Astrocyte (in vitro differentiated cells and primary cell): ENCODE measurements at regions not wholly inside any gene's neighbourhood (a gene's known extent, or its start where the extent isn't known, plus 50 kb on each side); places are given as distances from the start of the nearest gene placed in this dataset.
A peak's percentile ranks its signal among the peaks of the same experiment; 100 is the strongest.

Experiments used
- DNase-seq: peaks from one replicate; pipeline ENCODE4 v3.0.0-alpha.2; 2010; ENCODE audit warnings: low read depth
- FAIRE-seq: peaks from 2 replicates; lab custom pipeline; 2011; peaks lifted over from hg19 to GRCh38; lab: Jason Lieb, UNC
- H2AFZ ChIP-seq: 2 replicates; pipeline ENCODE4 v1.6.0; 2012; ENCODE audit warnings: low read depth, low read length, inconsistent platforms
- H3K27ac ChIP-seq: 2 replicates; pipeline ENCODE4 v1.5.1; 2011; ENCODE audit warnings: low read depth, low read length, inconsistent platforms
- H3K27me3 ChIP-seq: 2 replicates; pipeline ENCODE4 v1.6.0; 2011; ENCODE audit warnings: low read length, inconsistent platforms; ENCODE audit not compliant: insufficient read depth
- H3K36me3 ChIP-seq: 2 replicates; pipeline ENCODE4 v1.5.1; 2011; ENCODE audit warnings: low read length, inconsistent platforms; ENCODE audit not compliant: insufficient read depth
- H3K4me1 ChIP-seq: 2 replicates; pipeline ENCODE4 v1.5.1; 2011; ENCODE audit warnings: low read length, inconsistent platforms; ENCODE audit not compliant: insufficient read depth
- H3K4me2 ChIP-seq: 2 replicates; pipeline ENCODE4 v1.6.0; 2012; ENCODE audit warnings: low read length, inconsistent platforms
- H3K4me3 ChIP-seq: 2 replicates; pipeline ENCODE4 v1.5.1; 2011; ENCODE audit warnings: low read depth, mild to moderate bottlenecking, low read length, inconsistent platforms; ENCODE audit not compliant: insufficient read depth
- H3K79me2 ChIP-seq: 2 replicates; pipeline ENCODE4 v1.6.0; 2012; ENCODE audit warnings: mild to moderate bottlenecking, low read length, inconsistent platforms; ENCODE audit not compliant: insufficient read depth
- H3K9ac ChIP-seq: 2 replicates; pipeline ENCODE4 v1.6.0; 2012; ENCODE audit warnings: mild to moderate bottlenecking, low read length, inconsistent platforms
- H3K9me3 ChIP-seq: 2 replicates; pipeline ENCODE4 v1.5.1; 2012; ENCODE audit warnings: low read depth, mild to moderate bottlenecking, low read length, inconsistent platforms; ENCODE audit not compliant: insufficient read depth
- H4K20me1 ChIP-seq: 2 replicates; pipeline ENCODE4 v1.6.0; 2012; ENCODE audit warnings: low read length, inconsistent platforms; ENCODE audit not compliant: insufficient read depth
- H3K27ac Mint-ChIP-seq: one replicate; pipeline ENCODE4 v1.8.0; 2021; ENCODE audit warnings: mild to moderate bottlenecking, mixed read lengths; ENCODE audit not compliant: unreplicated experiment
- H3K27me3 Mint-ChIP-seq: one replicate; pipeline ENCODE4 v1.8.0; 2021; ENCODE audit warnings: low read depth, mixed read lengths; ENCODE audit not compliant: unreplicated experiment
- H3K36me3 Mint-ChIP-seq: one replicate; pipeline ENCODE4 v1.8.0; 2021; ENCODE audit warnings: low read depth, mixed read lengths; ENCODE audit not compliant: unreplicated experiment
- H3K4me1 Mint-ChIP-seq: one replicate; pipeline ENCODE4 v1.8.0; 2021; ENCODE audit warnings: low read depth, mixed read lengths; ENCODE audit not compliant: unreplicated experiment
- H3K4me3 Mint-ChIP-seq: one replicate; pipeline ENCODE4 v1.8.0; 2021; ENCODE audit warnings: mild to moderate bottlenecking, moderate library complexity, mixed read lengths; ENCODE audit not compliant: unreplicated experiment
- H3K9me3 Mint-ChIP-seq: one replicate; pipeline ENCODE4 v1.8.0; 2021; ENCODE audit warnings: mild to moderate bottlenecking, mixed read lengths; ENCODE audit not compliant: unreplicated experiment
- EZH2 ChIP-seq: IDR thresholded peaks from 2 replicates; pipeline ENCODE4 v1.6.1; 2012; ENCODE audit warnings: mild to moderate bottlenecking, low read length, inconsistent platforms; ENCODE audit not compliant: insufficient read depth
- TF ChIP-seq, protein P1 (sequence below): IDR thresholded peaks from 2 replicates; pipeline ENCODE4 v1.5.1; 2011; ENCODE audit warnings: low read depth, mild to moderate bottlenecking, inconsistent platforms, low read length, moderate library complexity; ENCODE audit not compliant: insufficient read depth

DNA sequence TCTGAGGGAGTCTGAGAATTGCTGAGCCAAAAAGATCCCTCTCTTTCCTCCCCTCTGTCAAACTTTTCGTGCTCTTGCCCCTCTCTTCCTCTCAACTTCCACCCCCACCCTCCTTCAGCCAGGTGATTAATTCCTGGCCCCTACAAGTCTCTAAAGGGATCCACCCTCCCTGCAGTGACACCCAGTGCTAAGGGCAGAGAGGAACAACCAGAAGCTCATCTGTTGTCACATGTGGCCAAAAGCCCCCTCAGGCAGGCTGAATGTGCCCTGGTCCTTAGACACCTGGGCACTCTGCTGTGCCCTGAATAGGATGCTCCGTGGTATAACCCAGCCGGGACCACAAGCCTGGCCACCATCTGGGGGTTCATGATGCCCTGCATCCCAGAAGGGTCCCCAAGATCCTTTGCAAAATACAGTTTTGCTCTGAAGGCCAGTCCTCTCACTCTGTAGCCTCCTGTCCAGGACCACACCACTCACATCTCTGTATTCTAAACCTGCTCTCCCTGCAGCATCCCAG lies 234.4 kb downstream of the BCL11A start:
- H3K4me3 Mint-ChIP-seq, result no peak overlapping the region
- Histone ChIP-seq H3K4me2 (no peak overlapping the region), H4K20me1 (no peaks in the 10 kb centered on the region), H3K9ac (no peak overlapping the region), H3K4me1 (no peaks in the 10 kb centered on the region), H3K27ac (no peak overlapping the region), H3K9me3 (no peaks in the 10 kb centered on the region), H2AFZ (no peak overlapping the region), H3K79me2 (no peaks in the 10 kb centered on the region), H3K4me3 (no peak overlapping the region), H3K36me3 (no peaks in the 10 kb centered on the region), H3K27me3 (peaks cover 6% of the 10 kb centered on the region)
- no peak for DNase-seq
- TF ChIP-seq, protein P1, sequence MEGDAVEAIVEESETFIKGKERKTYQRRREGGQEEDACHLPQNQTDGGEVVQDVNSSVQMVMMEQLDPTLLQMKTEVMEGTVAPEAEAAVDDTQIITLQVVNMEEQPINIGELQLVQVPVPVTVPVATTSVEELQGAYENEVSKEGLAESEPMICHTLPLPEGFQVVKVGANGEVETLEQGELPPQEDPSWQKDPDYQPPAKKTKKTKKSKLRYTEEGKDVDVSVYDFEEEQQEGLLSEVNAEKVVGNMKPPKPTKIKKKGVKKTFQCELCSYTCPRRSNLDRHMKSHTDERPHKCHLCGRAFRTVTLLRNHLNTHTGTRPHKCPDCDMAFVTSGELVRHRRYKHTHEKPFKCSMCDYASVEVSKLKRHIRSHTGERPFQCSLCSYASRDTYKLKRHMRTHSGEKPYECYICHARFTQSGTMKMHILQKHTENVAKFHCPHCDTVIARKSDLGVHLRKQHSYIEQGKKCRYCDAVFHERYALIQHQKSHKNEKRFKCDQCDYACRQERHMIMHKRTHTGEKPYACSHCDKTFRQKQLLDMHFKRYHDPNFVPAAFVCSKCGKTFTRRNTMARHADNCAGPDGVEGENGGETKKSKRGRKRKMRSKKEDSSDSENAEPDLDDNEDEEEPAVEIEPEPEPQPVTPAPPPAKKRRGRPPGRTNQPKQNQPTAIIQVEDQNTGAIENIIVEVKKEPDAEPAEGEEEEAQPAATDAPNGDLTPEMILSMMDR, result no peak
- H3K27me3 Mint-ChIP-seq, result peaks cover 48% of the 10 kb centered on the region
- H3K9me3 Mint-ChIP-seq, result no peaks in the 10 kb centered on the region
- H3K36me3 Mint-ChIP-seq, result no peaks in the 10 kb centered on the region
- no peaks in the 10 kb centered on the region for H3K4me1 Mint-ChIP-seq
- no peak overlapping the region for H3K27ac Mint-ChIP-seq
- FAIRE-seq, result no peak

DNA sequence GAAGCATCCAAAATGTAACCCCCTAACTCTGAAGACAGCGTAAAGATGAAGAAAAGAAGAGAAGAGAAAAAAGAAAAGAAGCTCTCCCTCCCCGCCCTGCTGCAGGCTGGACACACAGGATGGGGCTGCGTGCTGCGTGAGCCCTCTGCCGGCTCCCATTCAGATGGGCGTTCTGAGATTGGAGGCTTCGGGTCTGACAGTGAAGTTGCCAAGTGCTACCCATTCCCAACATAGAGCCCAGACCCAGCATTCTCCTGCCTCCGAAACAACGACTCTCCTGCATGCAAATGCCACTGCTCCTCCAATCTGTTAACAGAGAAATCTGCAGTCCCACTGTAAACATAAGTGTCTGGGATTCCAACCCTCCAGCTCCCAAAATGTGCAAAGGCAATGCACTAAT lies 234.9 kb downstream of the BCL11A start:
- peaks cover 53% of the 10 kb centered on the region for H3K27me3 Mint-ChIP-seq
- TF ChIP-seq EZH2, result no peak
- no peak overlapping the region for H3K4me3 ChIP-seq
- H3K4me2 ChIP-seq, result peak overlapping the region; percentile 47
- FAIRE-seq, result no peak
- no peaks in the 10 kb centered on the region for H3K36me3 ChIP-seq
- no peaks in the 10 kb centered on the region for H4K20me1 ChIP-seq
- no peaks in the 10 kb centered on the region for H3K4me1 ChIP-seq
- H3K27ac Mint-ChIP-seq, result no peak overlapping the region
- no peaks in the 10 kb centered on the region for H3K9me3 Mint-ChIP-seq
- no peaks in the 10 kb centered on the region for H3K79me2 ChIP-seq
- H3K27me3 ChIP-seq, result peaks cover 6% of the 10 kb centered on the region
- no peak overlapping the region for H3K9ac ChIP-seq
- no peak for DNase-seq
- no peaks in the 10 kb centered on the region for H3K9me3 ChIP-seq
- no peak overlapping the region for H3K4me3 Mint-ChIP-seq
- no peak overlapping the region for H2AFZ ChIP-seq
- no peaks in the 10 kb centered on the region for H3K36me3 Mint-ChIP-seq
- no peak overlapping the region for H3K27ac ChIP-seq
- no peaks in the 10 kb centered on the region for H3K4me1 Mint-ChIP-seq

DNA sequence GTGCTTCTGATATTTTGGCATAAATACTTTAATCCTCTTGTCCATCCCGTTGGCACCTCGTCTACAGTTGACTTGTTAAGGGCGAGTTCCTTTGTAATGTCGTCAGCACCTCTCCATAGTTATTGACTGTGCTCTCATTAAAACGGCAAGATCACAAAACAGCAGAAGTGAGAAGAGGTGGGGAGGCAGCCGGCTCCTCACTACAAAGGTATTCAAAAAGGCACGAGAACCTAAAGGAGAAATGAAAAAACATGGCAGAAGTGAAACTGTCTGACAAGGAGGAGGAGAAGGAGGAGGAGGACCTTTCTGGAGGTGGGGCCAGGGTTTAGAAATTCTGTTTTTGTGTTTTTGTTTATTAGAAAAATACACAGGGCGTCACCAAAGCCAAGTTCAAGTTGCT lies 235.6 kb downstream of the BCL11A start:
- Histone ChIP-seq H3K36me3 (no peaks in the 10 kb centered on the region), H3K4me2 (peak overlapping the region; percentile 47), H4K20me1 (no peaks in the 10 kb centered on the region), H2AFZ (peak overlapping the region; percentile 6), H3K9me3 (no peaks in the 10 kb centered on the region), H3K9ac (no peak overlapping the region), H3K4me1 (no peaks in the 10 kb centered on the region), H3K27ac (no peak overlapping the region), H3K4me3 (no peak overlapping the region), H3K79me2 (no peaks in the 10 kb centered on the region), H3K27me3 (peaks cover 6% of the 10 kb centered on the region)
- DNase-seq, result no peak
- Mint-ChIP-seq H3K27me3 (peaks cover 51% of the 10 kb centered on the region), H3K36me3 (no peaks in the 10 kb centered on the region), H3K27ac (no peak overlapping the region), H3K4me3 (no peak overlapping the region), H3K9me3 (no peaks in the 10 kb centered on the region), H3K4me1 (no peaks in the 10 kb centered on the region)
- no peak for FAIRE-seq
- TF ChIP-seq, protein P1, result no peak
- no peak for TF ChIP-seq EZH2
